ENCODE measurements at regions not wholly inside any gene's neighbourhood (a gene's known extent, or its start where the extent isn't known, plus 50 kb on each side); places are given as distances from the start of the nearest gene placed in this dataset.
"Not testable (repeated sequence)": the region's sequence is repeated elsewhere in the genome, so short reads cannot be mapped to it uniquely, and the experiment has no call there.

- no peak for DNase-seq (ENCODE audit: low spot score)
These were observed 433.3 kb upstream of the CHORDC1 start for GRCh38 chr11:90656171-90656570.

DNA sequence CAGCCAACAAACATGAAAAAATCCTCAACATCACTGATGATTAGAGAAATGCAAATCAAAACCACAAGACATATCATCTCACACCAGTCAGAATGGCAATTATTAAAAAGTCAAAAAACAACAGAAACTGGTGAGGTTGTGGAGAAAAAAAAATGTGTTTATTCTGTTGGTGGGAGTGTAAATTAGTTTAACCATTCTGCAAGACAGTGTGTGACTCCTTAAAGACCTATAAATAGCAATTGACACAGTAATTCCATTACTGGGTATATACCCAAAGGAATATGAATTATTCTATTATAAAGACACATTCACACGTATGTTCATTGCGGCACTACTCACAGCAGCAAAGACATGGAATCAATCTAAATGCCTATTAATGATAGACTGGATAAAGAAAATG is 427.3 kb upstream of the CHORDC1 start:
- no peak for DNase-seq (ENCODE audit: low spot score)

- DNase-seq (ENCODE audit: low spot score): no peak
These were observed 423.9 kb upstream of the CHORDC1 start for GRCh38 chr11:90646706-90647105.

GRCh38 chr11:90646266-90646665 is 423.4 kb upstream of the CHORDC1 start:
- no peak for DNase-seq (ENCODE audit: low spot score)

- DNase-seq (ENCODE audit: low spot score): no peak
These were observed 416.7 kb upstream of the CHORDC1 start for GRCh38 chr11:90639461-90639993.

DNA sequence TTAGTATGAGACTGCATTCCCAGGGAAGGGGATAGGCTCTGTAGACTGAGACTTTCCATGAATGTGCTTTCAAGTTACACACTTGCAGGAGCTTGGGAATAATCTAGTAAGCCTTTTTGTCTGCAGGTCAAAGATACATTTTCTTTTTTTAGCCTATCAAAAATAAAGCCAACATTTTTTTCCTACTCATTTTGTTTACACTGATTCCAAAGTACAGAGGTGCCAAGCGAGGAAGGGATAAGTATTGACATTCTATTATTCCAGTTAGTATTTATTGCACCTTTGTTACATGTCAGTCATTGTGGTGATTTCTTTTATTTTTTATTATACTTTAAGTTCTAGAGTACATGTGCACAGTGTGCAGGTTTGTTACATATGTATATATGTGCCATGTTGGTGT is 413.0 kb upstream of the CHORDC1 start:
- no peak for DNase-seq (ENCODE audit: low spot score)

DNA sequence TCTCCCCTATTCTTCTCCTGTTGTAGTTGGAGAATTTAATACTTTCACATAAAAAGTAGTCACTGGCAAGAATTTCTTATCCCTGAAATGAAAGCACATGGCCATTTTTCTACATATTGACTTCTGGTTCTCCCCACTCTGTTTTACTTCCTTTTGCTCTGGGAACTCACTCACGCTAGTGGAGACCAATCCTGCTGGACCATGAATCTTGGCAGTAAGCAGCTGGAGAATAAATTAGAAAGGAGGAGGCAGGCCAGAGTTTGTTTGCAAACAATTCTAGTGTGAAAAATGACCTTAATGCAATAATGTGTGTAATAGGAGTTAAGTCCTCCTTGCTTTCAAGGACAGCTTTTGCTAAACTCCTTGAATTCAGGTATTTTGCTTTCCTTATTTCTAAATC is 412.3 kb upstream of the CHORDC1 start:
- no peak for DNase-seq (ENCODE audit: low spot score)

- no peak for DNase-seq (ENCODE audit: low spot score)
These were observed 407.3 kb upstream of the CHORDC1 start for GRCh38 chr11:90630176-90630575.

DNA sequence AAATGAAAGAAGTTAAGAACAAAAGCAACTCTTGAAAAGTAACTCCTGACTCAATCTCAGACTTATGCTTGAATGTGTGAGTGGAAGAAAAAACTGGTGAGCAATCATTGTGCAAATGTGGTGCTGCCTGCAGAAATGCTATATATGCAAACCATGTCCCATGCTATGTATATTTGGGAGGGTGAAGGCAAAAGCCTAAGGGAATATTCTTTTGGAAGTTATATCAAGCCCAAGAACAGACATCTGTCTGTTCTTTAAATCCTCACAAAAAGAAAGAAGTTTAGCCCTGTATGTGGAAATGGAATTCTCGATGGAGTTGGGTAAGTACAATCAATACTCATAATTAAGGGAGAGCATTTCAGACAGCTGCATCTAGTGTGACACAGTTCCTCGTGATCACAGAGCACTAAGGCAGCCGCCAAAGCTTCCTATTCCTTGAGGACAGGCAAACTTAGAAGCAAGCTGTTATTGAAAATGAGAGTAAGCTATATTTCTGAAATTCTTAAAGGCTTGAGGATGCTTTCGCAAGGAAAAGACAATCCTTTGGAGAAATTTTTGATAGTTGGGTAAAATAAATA is 406.5 kb upstream of the CHORDC1 start:
- DNase-seq (ENCODE audit: low spot score): no peak

GRCh38 chr11:90614318-90614717 is 391.5 kb upstream of the CHORDC1 start:
- no peak for DNase-seq (ENCODE audit: low spot score)

DNA sequence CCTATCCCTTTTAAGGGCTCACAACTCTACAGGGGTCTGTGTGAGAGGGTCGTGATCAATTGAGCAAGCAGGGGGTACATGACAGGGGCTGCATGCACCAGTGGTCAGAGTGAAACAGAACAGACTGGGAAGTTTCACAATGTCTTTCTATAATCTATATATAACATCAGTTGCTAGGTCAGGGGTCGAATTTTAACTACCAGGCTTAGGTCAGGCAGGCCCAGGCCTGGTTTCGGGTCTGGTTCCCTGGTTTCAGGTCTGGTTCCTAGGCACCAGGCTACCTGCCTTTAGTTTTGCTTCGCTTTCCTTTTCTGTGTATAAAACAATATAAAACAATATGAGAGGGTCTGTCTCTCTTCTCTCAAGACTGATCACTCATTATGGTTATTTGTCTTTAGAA is 390.2 kb upstream of the CHORDC1 start:
- not testable (repeated sequence) for DNase-seq (ENCODE audit: low spot score)

- DNase-seq (ENCODE audit: low spot score): no peak
These were observed 383.9 kb upstream of the CHORDC1 start for GRCh38 chr11:90606721-90607120.

DNA sequence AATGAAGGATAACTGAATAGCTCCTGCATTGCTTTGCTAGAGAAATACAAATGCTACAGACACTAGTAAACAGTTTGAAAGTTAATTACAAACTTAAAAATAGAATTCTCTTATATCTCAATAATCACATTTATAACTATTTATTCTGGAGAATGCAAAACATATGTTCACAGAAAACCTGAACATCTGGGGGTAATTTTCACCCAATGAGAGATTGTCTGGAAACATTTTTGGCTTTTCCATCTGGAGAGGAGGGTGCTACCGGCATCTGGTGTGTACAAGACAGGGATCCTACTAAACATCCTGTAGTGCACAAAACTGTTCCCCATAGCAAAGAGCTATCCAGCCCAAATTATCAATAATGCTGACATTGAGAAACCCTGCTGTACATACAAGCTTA is 378.4 kb upstream of the CHORDC1 start:
- no peak for DNase-seq (ENCODE audit: low spot score)

- DNase-seq (ENCODE audit: low spot score): no peak
These were observed 371.8 kb upstream of the CHORDC1 start for GRCh38 chr11:90594658-90595057.

DNA sequence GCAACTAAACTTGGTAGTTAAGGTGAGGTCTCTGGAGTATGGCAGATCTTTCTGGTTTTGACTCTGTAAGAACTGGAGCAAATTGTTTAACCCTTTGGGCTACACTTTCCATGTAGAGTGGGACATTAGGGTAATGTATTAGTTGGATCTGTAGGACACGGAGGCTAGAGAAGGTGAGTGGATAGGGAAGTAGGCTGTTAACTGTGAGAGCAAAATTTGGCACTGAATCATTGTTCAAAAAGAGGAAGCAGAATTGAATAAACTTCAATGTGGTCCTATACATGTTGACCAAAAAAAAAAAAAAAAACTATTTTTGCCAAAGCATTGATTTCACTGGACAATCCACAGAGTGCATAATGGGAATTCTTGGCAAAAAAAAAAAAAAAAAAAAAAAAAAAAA is 370.2 kb upstream of the CHORDC1 start:
- DNase-seq (ENCODE audit: low spot score): no peak

DNA sequence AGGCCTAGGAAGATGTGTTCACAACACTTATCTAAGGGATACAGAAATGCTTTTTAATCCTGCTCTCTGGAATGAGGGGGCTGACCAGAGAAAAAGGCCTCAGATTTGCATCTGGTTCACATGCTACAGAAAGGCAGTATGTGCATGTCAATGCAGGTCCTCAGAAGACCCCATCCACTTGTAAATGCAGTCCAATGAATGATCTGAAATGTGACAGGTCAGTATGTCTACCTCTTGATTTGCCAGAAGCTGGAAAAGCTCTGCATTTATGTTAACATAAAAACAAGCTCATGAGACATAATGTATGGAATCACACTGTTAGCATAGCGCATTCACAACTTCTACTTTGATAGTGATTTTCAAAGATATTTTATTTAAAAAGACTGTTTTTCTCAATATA is 367.4 kb upstream of the CHORDC1 start:
- DNase-seq (ENCODE audit: low spot score): no peak

DNA sequence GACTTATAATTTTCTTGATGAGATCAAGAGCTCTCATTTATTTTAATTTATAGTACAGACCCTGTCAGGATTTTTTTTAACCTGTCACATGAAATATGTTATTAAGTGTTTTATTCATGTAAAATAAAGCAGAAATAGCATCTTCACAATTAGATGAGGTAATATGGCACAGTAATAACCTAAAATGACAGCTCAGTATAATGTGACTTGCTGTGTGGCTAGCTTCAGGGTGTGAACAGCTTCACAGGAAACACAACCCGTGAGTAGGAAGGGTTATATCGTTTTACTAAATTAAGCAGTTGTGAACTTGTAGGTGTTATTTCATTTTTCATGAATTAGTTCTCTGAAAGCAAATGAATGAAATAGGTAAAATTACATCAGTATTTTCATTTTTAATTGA is 366.9 kb upstream of the CHORDC1 start:
- no peak for DNase-seq (ENCODE audit: low spot score)

DNA sequence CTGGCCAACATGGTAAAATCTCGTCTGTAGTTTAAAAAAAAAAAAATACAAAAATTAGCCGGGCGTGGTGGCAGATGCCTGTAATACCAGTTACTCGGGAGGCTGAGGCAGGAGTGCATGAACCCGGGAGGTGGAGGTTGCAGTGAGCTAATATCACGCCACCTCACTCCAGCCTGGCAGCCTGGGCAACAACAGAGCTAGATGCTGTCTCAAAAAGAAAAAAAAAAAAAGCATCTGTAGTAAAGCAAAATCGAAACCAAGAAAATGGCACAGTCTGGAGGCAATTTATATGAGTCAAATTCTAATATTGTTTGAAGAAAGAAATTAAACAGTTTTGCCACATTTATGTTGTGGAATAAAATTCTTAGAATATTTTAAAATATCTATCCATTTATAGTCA is 365.0 kb upstream of the CHORDC1 start:
- no peak for DNase-seq (ENCODE audit: low spot score)

DNA sequence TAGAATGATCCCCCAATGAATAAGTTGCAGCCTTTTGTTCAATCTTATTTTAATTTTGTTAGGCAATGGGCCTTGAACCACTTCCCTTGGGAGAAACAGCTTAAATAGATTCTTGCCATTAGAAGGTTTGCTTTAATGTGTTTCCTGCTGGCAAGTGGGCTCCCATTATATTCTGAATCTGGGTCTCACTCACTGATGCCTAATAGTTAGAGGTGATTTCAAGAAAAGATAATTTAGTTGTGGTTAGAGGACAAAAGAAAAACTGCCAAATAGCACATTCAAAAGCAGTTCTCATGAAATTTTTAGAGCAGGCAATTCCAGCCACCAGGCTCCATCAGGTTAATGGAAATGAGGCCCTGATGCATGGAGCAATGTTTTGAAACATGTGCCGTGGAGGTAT is 362.6 kb upstream of the CHORDC1 start:
- DNase-seq (ENCODE audit: low spot score): no peak

GRCh38 chr11:90582999-90583398 is 360.1 kb upstream of the CHORDC1 start:
- DNase-seq (ENCODE audit: low spot score): not testable (repeated sequence)

DNA sequence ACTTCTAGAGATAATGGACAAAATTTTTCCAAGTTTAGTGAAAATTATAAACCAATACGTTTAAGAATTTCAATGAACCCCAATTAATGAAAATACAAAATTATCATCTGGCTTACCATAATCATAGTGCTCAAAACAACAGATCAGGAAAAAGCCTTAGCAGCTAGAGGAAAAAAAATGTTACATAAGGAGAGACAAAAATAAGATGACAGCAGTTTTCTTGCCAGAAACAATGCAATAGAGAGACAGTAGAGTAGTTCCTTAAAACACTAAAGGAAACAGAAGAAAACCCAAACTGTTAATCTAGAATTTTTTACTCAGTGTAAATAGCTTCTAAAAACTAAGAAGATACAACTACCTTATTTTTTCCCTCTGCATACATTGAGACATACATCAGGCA is 341.7 kb upstream of the CHORDC1 start:
- DNase-seq (ENCODE audit: low spot score): no peak

GRCh38 chr11:90558328-90558865 is 335.5 kb upstream of the CHORDC1 start:
- no peak for DNase-seq (ENCODE audit: low spot score)

GRCh38 chr11:90556606-90557005 is 333.8 kb upstream of the CHORDC1 start:
- no peak for DNase-seq (ENCODE audit: low spot score)

DNA sequence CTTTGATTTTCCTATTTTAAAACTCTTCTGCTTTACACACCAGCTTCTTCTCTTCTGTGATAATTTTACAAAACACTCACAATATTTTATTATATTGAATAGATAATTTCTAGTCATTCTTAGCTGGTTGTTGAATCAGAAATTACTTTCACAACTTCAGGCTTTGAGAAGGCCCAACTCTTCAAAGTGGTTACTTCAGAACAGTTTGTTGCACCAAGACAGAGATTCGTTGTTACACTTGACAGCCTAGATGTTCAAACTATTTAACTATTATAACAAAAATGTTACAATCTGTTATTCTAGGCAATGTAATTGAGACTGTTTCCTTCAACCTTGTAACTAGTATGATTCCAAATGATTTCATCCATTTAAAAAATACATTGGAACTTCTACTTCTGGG is 333.2 kb upstream of the CHORDC1 start:
- no peak for DNase-seq (ENCODE audit: low spot score)

All from mucosa of gallbladder (tissue), 1 donor.